ENCODE measurements at regions not wholly inside any gene's neighbourhood (a gene's known extent, or its start where the extent isn't known, plus 50 kb on each side); places are given as distances from the start of the nearest gene placed in this dataset.

DNA sequence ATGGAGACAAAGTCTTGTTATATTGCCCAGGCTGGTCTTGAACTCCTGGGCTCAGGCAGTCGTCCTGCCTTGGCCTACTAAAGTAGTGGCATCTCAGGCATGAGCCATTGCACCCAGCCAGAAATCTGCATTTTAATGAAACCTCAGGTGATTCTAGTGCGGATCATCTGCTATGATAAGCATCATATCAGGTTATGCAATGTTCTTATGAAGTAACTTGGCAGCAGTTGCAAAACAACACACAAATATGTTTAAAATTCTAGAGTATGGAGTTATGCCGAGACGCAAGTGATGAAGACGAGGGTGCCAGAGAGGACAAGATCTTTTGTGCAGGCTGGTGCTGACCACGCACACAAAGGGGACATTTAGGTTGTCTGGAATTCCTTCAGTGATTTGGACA is 153.2 kb upstream of the MEF2C start:
- TF ChIP-seq, protein P1, sequence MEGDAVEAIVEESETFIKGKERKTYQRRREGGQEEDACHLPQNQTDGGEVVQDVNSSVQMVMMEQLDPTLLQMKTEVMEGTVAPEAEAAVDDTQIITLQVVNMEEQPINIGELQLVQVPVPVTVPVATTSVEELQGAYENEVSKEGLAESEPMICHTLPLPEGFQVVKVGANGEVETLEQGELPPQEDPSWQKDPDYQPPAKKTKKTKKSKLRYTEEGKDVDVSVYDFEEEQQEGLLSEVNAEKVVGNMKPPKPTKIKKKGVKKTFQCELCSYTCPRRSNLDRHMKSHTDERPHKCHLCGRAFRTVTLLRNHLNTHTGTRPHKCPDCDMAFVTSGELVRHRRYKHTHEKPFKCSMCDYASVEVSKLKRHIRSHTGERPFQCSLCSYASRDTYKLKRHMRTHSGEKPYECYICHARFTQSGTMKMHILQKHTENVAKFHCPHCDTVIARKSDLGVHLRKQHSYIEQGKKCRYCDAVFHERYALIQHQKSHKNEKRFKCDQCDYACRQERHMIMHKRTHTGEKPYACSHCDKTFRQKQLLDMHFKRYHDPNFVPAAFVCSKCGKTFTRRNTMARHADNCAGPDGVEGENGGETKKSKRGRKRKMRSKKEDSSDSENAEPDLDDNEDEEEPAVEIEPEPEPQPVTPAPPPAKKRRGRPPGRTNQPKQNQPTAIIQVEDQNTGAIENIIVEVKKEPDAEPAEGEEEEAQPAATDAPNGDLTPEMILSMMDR (IDR thresholded peaks at IDR 0.05; ENCODE audit: poor library complexity) = no peak
- TF ChIP-seq EZH2 (IDR thresholded peaks at IDR 0.05; ENCODE audit: borderline replicate concordance) = no peak
- no peak for TF ChIP-seq EZH2phosphoT487 (IDR thresholded peaks at IDR 0.05; ENCODE audit: low read depth, severe bottlenecking, unreplicated experiment)
